WTC11 (cell line): ENCODE measurements at regions not wholly inside any gene's neighbourhood (a gene's known extent, or its start where the extent isn't known, plus 50 kb on each side); places are given as distances from the start of the nearest gene placed in this dataset.

Source experiments
- ATAC-seq: fragments of 200-7000 bp; cut with Tn5 transposase; 2 replicates; pipeline ENCODE4 v1.10.0; 2021; ENCODE audit warnings: mild to moderate bottlenecking, moderate library complexity
- CTCF ChIA-PET: fragments of 300-600 bp; sonication (Branson Sonifier 250); formaldehyde crosslinking; loops from one replicate; lab custom pipeline; 2021; ENCODE audit warnings: antibody characterized with exemption; lab: Charles Lee
- POLR2A ChIA-PET: fragments of 350-600 bp; sonication (Branson Sonifier 250); formaldehyde crosslinking; loops from one replicate; lab custom pipeline; 2021; ENCODE audit warnings: antibody characterized with exemption; lab: Charles Lee
- DNase-seq: peaks from one replicate; pipeline ENCODE4 v3.0.0; 2021; ENCODE audit warnings: low spot score
- H3K27ac Mint-ChIP-seq: 2 replicates; pipeline ENCODE4 v1.8.0; 2021; ENCODE audit warnings: mixed read lengths
- H3K27me3 Mint-ChIP-seq: 2 replicates; pipeline ENCODE4 v1.8.0; 2021; ENCODE audit warnings: low read depth, mild to moderate bottlenecking, moderate library complexity, mixed read lengths
- H3K36me3 Mint-ChIP-seq: 2 replicates; pipeline ENCODE4 v1.8.0; 2021; ENCODE audit warnings: mixed read lengths
- H3K4me1 Mint-ChIP-seq: 2 replicates; pipeline ENCODE4 v1.8.0; 2022; ENCODE audit warnings: mixed read lengths
- H3K4me3 Mint-ChIP-seq: 2 replicates; pipeline ENCODE4 v1.8.0; 2021; ENCODE audit warnings: mild to moderate bottlenecking, moderate library complexity, mixed read lengths
- H3K9me3 Mint-ChIP-seq: 2 replicates; pipeline ENCODE4 v1.8.0; 2021; ENCODE audit warnings: mixed read lengths
- ATF1 ChIP-seq: sonication (generic); formaldehyde crosslinking; IDR thresholded peaks from 2 replicates; pipeline ENCODE4 v1.8.1; 2023; ENCODE audit warnings: mild to moderate bottlenecking, moderate library complexity, missing genetic modification reagents
- CBFB ChIP-seq: sonication (generic); formaldehyde crosslinking; IDR thresholded peaks from 2 replicates; pipeline ENCODE4 v1.8.1; 2022; ENCODE audit warnings: mild to moderate bottlenecking, low read depth, missing genetic modification reagents
- CREB1 ChIP-seq: sonication (generic); formaldehyde crosslinking; IDR thresholded peaks from 2 replicates; pipeline ENCODE4 v1.8.0; 2023; ENCODE audit warnings: mild to moderate bottlenecking, missing genetic modification reagents
- ETV6 ChIP-seq: sonication (generic); formaldehyde crosslinking; IDR thresholded peaks from 2 replicates; pipeline ENCODE4 v1.8.1; 2022; ENCODE audit warnings: mild to moderate bottlenecking, missing genetic modification reagents
- GRHL2 ChIP-seq: fragments of 250-450 bp; sonication (Bioruptor Pico); IDR thresholded peaks from 2 replicates; pipeline ENCODE4 v1.8.0; 2022; ENCODE audit warnings: mild to moderate bottlenecking, moderate library complexity; ENCODE audit not compliant: insufficient replicate concordance, severe bottlenecking
- HMGA2 ChIP-seq: fragments of 250-450 bp; sonication (Bioruptor Pico); IDR thresholded peaks from 2 replicates; pipeline ENCODE4 v1.4.0; 2021; ENCODE audit warnings: mild to moderate bottlenecking, moderate library complexity
- JAZF1 ChIP-seq: fragments of 250-450 bp; sonication (Bioruptor Pico); IDR thresholded peaks from 2 replicates; pipeline ENCODE4 v1.9.0; 2021; ENCODE audit warnings: moderate library complexity, mild to moderate bottlenecking, inconsistent platforms
- NFATC4 ChIP-seq: fragments of 250-450 bp; sonication (Bioruptor Pico); IDR thresholded peaks from 2 replicates; pipeline ENCODE4 v1.9.0; 2021; ENCODE audit warnings: mild to moderate bottlenecking
- NR3C1 ChIP-seq: sonication (generic); formaldehyde crosslinking; conservative IDR thresholded peaks from 2 replicates; pipeline ENCODE4 v1.8.1; 2023; ENCODE audit warnings: low read depth, mild to moderate bottlenecking, missing genetic modification reagents
- OVOL2 ChIP-seq: fragments of 250-450 bp; sonication (Bioruptor Pico); IDR thresholded peaks from 2 replicates; pipeline ENCODE4 v1.9.0; 2021; ENCODE audit warnings: mild to moderate bottlenecking, borderline replicate concordance
- SMAD4 ChIP-seq: sonication (generic); formaldehyde crosslinking; IDR thresholded peaks from 2 replicates; pipeline ENCODE4 v1.8.0; 2022; ENCODE audit warnings: mild to moderate bottlenecking, missing genetic modification reagents
- ZBTB21 ChIP-seq: sonication (generic); formaldehyde crosslinking; IDR thresholded peaks from 2 replicates; pipeline ENCODE4 v1.8.1; 2023; ENCODE audit warnings: mild to moderate bottlenecking, missing genetic modification reagents, borderline replicate concordance
- ZNF232 ChIP-seq: sonication (generic); formaldehyde crosslinking; IDR thresholded peaks from 2 replicates; pipeline ENCODE4 v1.8.0; 2022; ENCODE audit warnings: mild to moderate bottlenecking, missing genetic modification reagents
- ZNF281 ChIP-seq: sonication (generic); formaldehyde crosslinking; IDR thresholded peaks from 2 replicates; pipeline ENCODE4 v1.8.0; 2023; ENCODE audit warnings: mild to moderate bottlenecking, missing genetic modification reagents
- ZNF396 ChIP-seq: fragments of 250-450 bp; sonication (Bioruptor Pico); IDR thresholded peaks from 2 replicates; pipeline ENCODE4 v1.8.0; 2021; ENCODE audit warnings: mild to moderate bottlenecking, moderate library complexity, borderline replicate concordance
- ZNF423 ChIP-seq: fragments of 250-450 bp; sonication (Bioruptor Pico); IDR thresholded peaks from 2 replicates; pipeline ENCODE4 v2.1.2; 2022; ENCODE audit warnings: mild to moderate bottlenecking, moderate library complexity
- ZNF425 ChIP-seq: fragments of 250-450 bp; sonication (Bioruptor Pico); conservative IDR thresholded peaks from 2 replicates; pipeline ENCODE4 v1.9.0; 2021; ENCODE audit warnings: mild to moderate bottlenecking
- TF ChIP-seq, protein P1 (sequence below): sonication (generic); formaldehyde crosslinking; IDR thresholded peaks from 2 replicates; pipeline ENCODE4 v1.8.1; 2022; ENCODE audit warnings: low read depth, missing genetic modification reagents, borderline replicate concordance
- TF ChIP-seq, protein P2 (sequence below): sonication (generic); formaldehyde crosslinking; IDR thresholded peaks from 2 replicates; pipeline ENCODE4 v1.8.0; 2022; ENCODE audit warnings: mild to moderate bottlenecking, missing genetic modification reagents
- TF ChIP-seq, protein P3 (sequence below): sonication (generic); formaldehyde crosslinking; IDR thresholded peaks from 2 replicates; pipeline ENCODE4 v1.8.1; 2022; ENCODE audit warnings: low read depth, mild to moderate bottlenecking, moderate library complexity, missing genetic modification reagents, borderline replicate concordance
- TF ChIP-seq, protein P4 (sequence below): sonication (generic); formaldehyde crosslinking; IDR thresholded peaks from 2 replicates; pipeline ENCODE4 v1.8.0; 2022; ENCODE audit warnings: mild to moderate bottlenecking, missing genetic modification reagents
- TF ChIP-seq, protein P5 (sequence below): sonication (generic); formaldehyde crosslinking; IDR thresholded peaks from 2 replicates; pipeline ENCODE4 v1.8.1; 2022; ENCODE audit warnings: missing genetic modification reagents, borderline replicate concordance
- TF ChIP-seq, protein P6 (sequence below): fragments of 250-450 bp; sonication (Bioruptor Pico); IDR thresholded peaks from 2 replicates; pipeline ENCODE4 v1.8.0; 2021; ENCODE audit warnings: mild to moderate bottlenecking

- TF ChIP-seq, protein P1, sequence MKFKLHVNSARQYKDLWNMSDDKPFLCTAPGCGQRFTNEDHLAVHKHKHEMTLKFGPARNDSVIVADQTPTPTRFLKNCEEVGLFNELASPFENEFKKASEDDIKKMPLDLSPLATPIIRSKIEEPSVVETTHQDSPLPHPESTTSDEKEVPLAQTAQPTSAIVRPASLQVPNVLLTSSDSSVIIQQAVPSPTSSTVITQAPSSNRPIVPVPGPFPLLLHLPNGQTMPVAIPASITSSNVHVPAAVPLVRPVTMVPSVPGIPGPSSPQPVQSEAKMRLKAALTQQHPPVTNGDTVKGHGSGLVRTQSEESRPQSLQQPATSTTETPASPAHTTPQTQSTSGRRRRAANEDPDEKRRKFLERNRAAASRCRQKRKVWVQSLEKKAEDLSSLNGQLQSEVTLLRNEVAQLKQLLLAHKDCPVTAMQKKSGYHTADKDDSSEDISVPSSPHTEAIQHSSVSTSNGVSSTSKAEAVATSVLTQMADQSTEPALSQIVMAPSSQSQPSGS (CRISPR knock-in tag): no peak
- TF ChIP-seq ETV6 (CRISPR knock-in tag): no peak
- no peak for TF ChIP-seq ZNF396
- no peak for TF ChIP-seq JAZF1 (CRISPR knock-in tag)
- TF ChIP-seq CBFB (CRISPR knock-in tag): no peak
- TF ChIP-seq NR3C1: no peak
- TF ChIP-seq, protein P2, sequence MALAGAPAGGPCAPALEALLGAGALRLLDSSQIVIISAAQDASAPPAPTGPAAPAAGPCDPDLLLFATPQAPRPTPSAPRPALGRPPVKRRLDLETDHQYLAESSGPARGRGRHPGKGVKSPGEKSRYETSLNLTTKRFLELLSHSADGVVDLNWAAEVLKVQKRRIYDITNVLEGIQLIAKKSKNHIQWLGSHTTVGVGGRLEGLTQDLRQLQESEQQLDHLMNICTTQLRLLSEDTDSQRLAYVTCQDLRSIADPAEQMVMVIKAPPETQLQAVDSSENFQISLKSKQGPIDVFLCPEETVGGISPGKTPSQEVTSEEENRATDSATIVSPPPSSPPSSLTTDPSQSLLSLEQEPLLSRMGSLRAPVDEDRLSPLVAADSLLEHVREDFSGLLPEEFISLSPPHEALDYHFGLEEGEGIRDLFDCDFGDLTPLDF (CRISPR knock-in tag): no peak
- TF ChIP-seq GRHL2 (CRISPR knock-in tag): no peak
- TF ChIP-seq ZBTB21 (CRISPR knock-in tag): no peak
- no peak for TF ChIP-seq OVOL2 (CRISPR knock-in tag)
- TF ChIP-seq NFATC4 (CRISPR knock-in tag): no peak
- TF ChIP-seq, protein P3, sequence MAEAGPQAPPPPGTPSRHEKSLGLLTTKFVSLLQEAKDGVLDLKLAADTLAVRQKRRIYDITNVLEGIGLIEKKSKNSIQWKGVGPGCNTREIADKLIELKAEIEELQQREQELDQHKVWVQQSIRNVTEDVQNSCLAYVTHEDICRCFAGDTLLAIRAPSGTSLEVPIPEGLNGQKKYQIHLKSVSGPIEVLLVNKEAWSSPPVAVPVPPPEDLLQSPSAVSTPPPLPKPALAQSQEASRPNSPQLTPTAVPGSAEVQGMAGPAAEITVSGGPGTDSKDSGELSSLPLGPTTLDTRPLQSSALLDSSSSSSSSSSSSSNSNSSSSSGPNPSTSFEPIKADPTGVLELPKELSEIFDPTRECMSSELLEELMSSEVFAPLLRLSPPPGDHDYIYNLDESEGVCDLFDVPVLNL (CRISPR knock-in tag): no peak
- TF ChIP-seq, all 79 proteins: peak for 0
Observed at GRCh38 chr3:5568451-5568850, 380.9 kb downstream of the EDEM1 start (continued).

DNA sequence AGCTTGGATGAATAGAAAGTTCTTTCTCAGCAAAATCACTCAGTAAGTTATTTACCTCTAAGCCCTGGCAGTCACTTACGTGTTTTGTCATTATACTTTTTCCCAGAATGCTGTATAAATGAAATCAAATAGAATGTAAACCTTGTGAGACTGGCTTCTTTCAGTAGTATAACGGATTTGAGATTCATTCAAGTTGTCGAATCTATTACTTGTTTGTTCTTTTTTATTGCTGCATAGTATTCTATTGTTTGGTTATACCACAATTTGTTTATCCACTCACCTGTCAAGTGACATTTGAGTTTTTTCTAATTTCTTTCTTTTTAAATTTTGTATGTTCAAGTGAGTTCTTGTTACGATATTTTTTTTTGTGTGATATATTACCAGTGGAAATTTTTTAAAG, 381.6 kb downstream of the EDEM1 start:
- Mint-ChIP-seq H3K4me1 (no peaks in the 10 kb centered on the region), H3K9me3 (peaks cover 60% of the 10 kb centered on the region), H3K27me3 (no peaks in the 10 kb centered on the region; the same call in 1 of the 2 replicates)
- TF ChIP-seq, protein P4, sequence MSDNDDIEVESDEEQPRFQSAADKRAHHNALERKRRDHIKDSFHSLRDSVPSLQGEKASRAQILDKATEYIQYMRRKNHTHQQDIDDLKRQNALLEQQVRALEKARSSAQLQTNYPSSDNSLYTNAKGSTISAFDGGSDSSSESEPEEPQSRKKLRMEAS: no peak
- TF ChIP-seq ATF1 (no peak), HMGA2 (CRISPR knock-in tag) (no peak)
- TF ChIP-seq, all 79 proteins: peak for 0
- CTCF ChIA-PET: no interaction called here
- DNase-seq (no peak), ATAC-seq (no peak)
- POLR2A ChIA-PET: no interaction called here
- peaks cover 37% of the 10 kb centered on the region for H3K36me3 Mint-ChIP-seq
- H3K4me3 Mint-ChIP-seq: no peak overlapping the region
- no peak overlapping the region for H3K27ac Mint-ChIP-seq

DNA sequence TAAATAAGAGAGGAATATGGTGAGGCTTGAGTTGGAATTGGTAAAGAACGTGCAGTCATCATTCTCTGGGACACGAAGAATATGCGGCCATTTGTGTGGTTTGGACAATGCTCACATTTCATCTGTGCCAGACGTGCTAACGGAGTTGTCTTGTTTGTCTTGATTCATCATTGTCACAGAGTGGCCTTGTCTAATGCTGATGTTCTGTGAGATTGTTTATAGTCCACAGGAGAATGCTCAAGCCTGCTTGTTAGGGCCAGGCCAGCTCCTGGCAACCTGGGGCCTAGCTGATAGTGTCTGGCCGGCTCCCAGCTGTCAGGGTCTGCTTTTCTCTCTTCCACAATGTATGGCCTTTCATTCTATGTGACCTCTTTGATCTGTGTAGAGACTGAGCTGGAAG, 384.7 kb downstream of the EDEM1 start:
- no peak for ATAC-seq
- TF ChIP-seq ZNF281 (no peak), ZNF232 (no peak), SMAD4 (CRISPR knock-in tag) (no peak), ZNF423 (CRISPR knock-in tag) (no peak), ZNF425 (no peak), CREB1 (no peak)
- TF ChIP-seq, protein P5, sequence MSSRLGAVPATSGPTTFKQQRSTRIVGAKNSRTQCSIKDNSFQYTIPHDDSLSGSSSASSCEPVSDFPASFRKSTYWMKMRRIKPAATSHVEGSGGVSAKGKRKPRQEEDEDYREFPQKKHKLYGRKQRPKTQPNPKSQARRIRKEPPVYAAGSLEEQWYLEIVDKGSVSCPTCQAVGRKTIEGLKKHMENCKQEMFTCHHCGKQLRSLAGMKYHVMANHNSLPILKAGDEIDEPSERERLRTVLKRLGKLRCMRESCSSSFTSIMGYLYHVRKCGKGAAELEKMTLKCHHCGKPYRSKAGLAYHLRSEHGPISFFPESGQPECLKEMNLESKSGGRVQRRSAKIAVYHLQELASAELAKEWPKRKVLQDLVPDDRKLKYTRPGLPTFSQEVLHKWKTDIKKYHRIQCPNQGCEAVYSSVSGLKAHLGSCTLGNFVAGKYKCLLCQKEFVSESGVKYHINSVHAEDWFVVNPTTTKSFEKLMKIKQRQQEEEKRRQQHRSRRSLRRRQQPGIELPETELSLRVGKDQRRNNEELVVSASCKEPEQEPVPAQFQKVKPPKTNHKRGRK (CRISPR knock-in tag): no peak
- TF ChIP-seq, protein P6, sequence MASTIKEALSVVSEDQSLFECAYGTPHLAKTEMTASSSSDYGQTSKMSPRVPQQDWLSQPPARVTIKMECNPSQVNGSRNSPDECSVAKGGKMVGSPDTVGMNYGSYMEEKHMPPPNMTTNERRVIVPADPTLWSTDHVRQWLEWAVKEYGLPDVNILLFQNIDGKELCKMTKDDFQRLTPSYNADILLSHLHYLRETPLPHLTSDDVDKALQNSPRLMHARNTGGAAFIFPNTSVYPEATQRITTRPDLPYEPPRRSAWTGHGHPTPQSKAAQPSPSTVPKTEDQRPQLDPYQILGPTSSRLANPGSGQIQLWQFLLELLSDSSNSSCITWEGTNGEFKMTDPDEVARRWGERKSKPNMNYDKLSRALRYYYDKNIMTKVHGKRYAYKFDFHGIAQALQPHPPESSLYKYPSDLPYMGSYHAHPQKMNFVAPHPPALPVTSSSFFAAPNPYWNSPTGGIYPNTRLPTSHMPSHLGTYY: no peak

More for the DNA sequence above, 384.7 kb downstream of the EDEM1 start:
- H3K36me3 Mint-ChIP-seq: peaks cover 30% of the 10 kb centered on the region
- no peak overlapping the region for H3K4me3 Mint-ChIP-seq
- DNase-seq: no peak
- no peak overlapping the region for H3K27ac Mint-ChIP-seq
- ChIA-PET CTCF (no interaction called here), POLR2A (no interaction called here)
- H3K9me3 Mint-ChIP-seq: peaks cover 57% of the 10 kb centered on the region
- no peaks in the 10 kb centered on the region; the same call in 1 of the 2 replicates for H3K27me3 Mint-ChIP-seq
- no peaks in the 10 kb centered on the region for H3K4me1 Mint-ChIP-seq
